Left lung (tissue), 4 donors: ENCODE measurements at regions not wholly inside any gene's neighbourhood (a gene's known extent, or its start where the extent isn't known, plus 50 kb on each side); places are given as distances from the start of the nearest gene placed in this dataset.
A peak's percentile ranks its signal among the peaks of the same experiment; 100 is the strongest.

ENCODE experiments used
- ATAC-seq: fragments of 200-7000 bp; cut with Tn5 transposase; one replicate; pipeline ENCODE4 v1.9.1; 2020; ENCODE audit warnings: moderate library complexity
- DNase-seq, 4 donors: peaks; one replicate each; pipeline ENCODE4 v3.0.0-alpha.2; 2013 to 2020
- H3K27ac ChIP-seq, 2 donors: fragments of 200-600 bp; sonication (generic) in 1 of 2; one replicate each; pipeline versions ENCODE4 v1.5.0 to v1.8.0; 2020 to 2021
- H3K27me3 ChIP-seq, 2 donors: fragments of 200-600 bp; sonication (generic) in 1 of 2; one replicate each; pipeline versions ENCODE4 v1.5.0 to v1.8.0; 2020 to 2021
- H3K36me3 ChIP-seq, 2 donors: fragments of 200-600 bp; sonication (generic) in 1 of 2; one replicate each; pipeline versions ENCODE4 v1.5.0 to v1.8.0; 2020 to 2021
- H3K4me1 ChIP-seq, 2 donors: fragments of 200-600 bp; one replicate each; pipeline ENCODE4 v1.8.0; 2021
- H3K4me3 ChIP-seq, 2 donors: fragments of 200-600 bp; sonication (generic) in 1 of 2; one replicate each; pipeline versions ENCODE4 v1.5.0 to v1.8.0; 2020 to 2021; ENCODE audit warnings: mild to moderate bottlenecking in 1 of 2
- H3K9me3 ChIP-seq, 2 donors: fragments of 200-600 bp; sonication (generic) in 1 of 2; one replicate each; pipeline versions ENCODE4 v1.5.0 to v1.8.0; 2020 to 2021
- intact Hi-C, 2 donors: fragments of 100-400 bp; cut with DNase I; formaldehyde crosslinking; loops; one replicate each; pipeline versions ENCODE4 v1.11.2 to v1.14.2; 2022
- TF ChIP-seq, protein P1 (sequence below), 2 donors: fragments of 200-600 bp; sonication (generic) in 1 of 2; IDR thresholded peaks; one replicate each; pipeline versions ENCODE4 v1.5.0 to v1.8.0; 2021; ENCODE audit warnings: antibody characterized with exemption in 2 of 2
- donor health status: DM: no; HTN: yes; CAD: no.
- donor health status: DM: no; HTN: no; CAD: no.

DNA sequence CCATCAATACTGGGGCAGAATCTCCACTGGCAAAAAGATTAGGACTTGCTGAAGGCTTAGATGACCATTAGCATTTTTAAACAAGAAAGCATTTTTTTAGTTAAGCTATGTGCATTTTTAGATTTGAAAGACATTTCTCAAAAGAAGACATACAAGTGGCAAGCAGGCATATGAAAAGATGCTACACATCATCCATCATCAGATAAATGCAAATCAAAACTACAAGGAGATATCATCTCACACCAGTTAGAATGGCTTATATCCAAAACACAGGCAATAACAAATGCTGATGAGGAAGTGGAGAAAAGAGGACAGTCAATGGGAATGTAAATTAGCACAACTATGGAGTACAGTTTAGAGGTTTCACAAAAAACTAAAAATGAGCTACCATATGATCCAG, 195.6 kb upstream of the TNC start:
- Histone ChIP-seq H3K36me3 (no peaks in the 10 kb centered on the region), H3K27me3 (no peaks in the 10 kb centered on the region), H3K9me3 (peaks cover 0 to 5% of the 10 kb centered on the region in 2 donors), H3K4me1 (no peaks in the 10 kb centered on the region), H3K27ac (no peak overlapping the region), H3K4me3 (no peak overlapping the region)
- intact Hi-C loops = no loop called here
- TF ChIP-seq, protein P1, sequence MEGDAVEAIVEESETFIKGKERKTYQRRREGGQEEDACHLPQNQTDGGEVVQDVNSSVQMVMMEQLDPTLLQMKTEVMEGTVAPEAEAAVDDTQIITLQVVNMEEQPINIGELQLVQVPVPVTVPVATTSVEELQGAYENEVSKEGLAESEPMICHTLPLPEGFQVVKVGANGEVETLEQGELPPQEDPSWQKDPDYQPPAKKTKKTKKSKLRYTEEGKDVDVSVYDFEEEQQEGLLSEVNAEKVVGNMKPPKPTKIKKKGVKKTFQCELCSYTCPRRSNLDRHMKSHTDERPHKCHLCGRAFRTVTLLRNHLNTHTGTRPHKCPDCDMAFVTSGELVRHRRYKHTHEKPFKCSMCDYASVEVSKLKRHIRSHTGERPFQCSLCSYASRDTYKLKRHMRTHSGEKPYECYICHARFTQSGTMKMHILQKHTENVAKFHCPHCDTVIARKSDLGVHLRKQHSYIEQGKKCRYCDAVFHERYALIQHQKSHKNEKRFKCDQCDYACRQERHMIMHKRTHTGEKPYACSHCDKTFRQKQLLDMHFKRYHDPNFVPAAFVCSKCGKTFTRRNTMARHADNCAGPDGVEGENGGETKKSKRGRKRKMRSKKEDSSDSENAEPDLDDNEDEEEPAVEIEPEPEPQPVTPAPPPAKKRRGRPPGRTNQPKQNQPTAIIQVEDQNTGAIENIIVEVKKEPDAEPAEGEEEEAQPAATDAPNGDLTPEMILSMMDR (IDR thresholded peaks at IDR 0.05) = no peak
- ATAC-seq (no peak), DNase-seq (no peak)

DNA sequence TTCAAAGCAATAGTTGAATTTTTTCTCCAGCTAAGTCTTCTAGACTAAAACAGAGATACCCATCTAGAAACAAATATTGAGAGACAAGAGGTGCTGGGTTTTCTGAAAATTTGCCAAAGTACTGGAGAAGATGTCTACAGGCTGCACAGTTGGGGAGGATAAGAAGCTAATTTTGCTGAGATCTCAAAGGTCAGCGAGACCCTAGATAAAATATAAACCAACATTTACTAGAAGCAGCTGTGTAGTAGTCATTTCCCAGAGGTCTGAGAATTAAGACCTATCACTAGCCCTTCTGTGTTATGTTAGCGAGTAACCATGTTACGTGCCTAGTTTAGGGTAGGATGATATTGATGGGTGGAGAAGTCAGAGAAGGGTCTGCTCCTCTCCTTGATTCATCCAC, 208.5 kb upstream of the TNC start:
- ATAC-seq = no peak
- intact Hi-C loops = no loop called here
- H3K4me3 ChIP-seq = no peak overlapping the region

DNA sequence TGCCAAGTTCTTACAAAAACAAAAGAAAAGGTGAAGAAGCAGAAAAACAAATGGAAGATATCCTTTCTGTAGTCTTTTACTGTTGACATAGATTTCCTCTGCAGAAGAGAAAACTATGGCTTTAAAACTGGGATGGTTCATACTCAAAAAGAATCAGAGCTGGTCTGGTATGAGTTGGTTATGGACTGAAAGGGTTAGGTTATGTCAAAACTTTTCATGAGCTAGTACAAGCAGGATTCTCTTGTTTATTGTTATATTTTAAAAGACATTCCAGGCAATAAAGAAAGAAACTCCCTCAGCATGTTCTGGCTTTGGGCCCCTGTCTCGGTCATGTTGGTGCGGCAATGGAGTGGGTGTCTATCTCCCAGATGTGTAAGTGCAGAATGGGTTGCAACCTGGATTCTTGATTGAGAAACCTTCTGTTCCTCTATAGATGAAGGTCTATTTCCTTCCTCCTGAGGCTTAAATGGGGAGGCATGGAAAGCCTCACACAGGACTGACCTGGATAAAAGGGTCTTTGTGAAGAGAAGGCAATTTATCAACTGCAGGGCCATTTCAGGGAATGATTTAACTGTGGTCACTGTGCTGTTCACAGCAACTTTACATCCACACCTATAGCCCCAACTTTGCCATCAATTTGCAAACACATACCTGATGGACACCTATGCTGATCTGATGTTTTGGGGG, 209.6 kb upstream of the TNC start:
- Histone ChIP-seq H3K4me1 (no peaks in the 10 kb centered on the region), H3K27ac (no peak overlapping the region), H3K9me3 (no peaks in the 10 kb centered on the region), H3K36me3 (no peaks in the 10 kb centered on the region), H3K27me3 (no peaks in the 10 kb centered on the region), H3K4me3 (no peak overlapping the region)
- TF ChIP-seq, protein P1 (IDR thresholded peaks at IDR 0.05) = no peak
- DNase-seq = no peak
- intact Hi-C loops = no loop called here
- peak; percentile 19 for ATAC-seq

More for the DNA sequence above, 208.5 kb upstream of the TNC start:
- H3K27me3 ChIP-seq = no peaks in the 10 kb centered on the region
- H3K4me1 ChIP-seq = no peaks in the 10 kb centered on the region
- H3K36me3 ChIP-seq = no peaks in the 10 kb centered on the region
- TF ChIP-seq, protein P1 (IDR thresholded peaks at IDR 0.05) = no peak
- no peak overlapping the region for H3K27ac ChIP-seq
- no peaks in the 10 kb centered on the region for H3K9me3 ChIP-seq
- DNase-seq = no peak

DNA sequence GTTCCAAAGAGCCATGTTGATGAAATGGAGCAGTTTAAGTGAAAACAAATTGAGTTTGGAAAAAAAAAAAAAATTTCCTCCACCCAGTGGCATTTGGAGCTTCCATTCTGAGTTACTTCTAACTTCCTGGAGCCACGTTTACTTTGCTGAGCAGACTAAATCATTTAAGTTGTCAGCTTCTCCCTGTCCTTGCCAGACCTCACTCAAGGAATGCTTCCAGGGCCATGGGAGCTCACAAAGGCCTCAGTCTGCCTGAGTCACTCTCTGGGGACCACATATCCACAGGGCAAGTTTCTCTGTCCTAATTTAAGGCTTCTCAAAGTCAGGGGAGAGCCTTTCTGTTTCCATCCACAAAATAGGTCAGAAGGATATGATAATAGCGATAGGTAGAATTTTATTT, 210.3 kb upstream of the TNC start:
- Histone ChIP-seq H3K4me3 (no peak overlapping the region), H3K36me3 (no peaks in the 10 kb centered on the region), H3K27ac (no peak overlapping the region), H3K4me1 (no peaks in the 10 kb centered on the region), H3K9me3 (peaks cover 0 to 2% of the 10 kb centered on the region in 2 donors), H3K27me3 (no peaks in the 10 kb centered on the region)
- DNase-seq (peak in 2 of 4 donors; percentile 5 to 34), ATAC-seq (peak; percentile 50)
- intact Hi-C loops = no loop called here
- TF ChIP-seq, protein P1 (IDR thresholded peaks at IDR 0.05) = no peak

DNA sequence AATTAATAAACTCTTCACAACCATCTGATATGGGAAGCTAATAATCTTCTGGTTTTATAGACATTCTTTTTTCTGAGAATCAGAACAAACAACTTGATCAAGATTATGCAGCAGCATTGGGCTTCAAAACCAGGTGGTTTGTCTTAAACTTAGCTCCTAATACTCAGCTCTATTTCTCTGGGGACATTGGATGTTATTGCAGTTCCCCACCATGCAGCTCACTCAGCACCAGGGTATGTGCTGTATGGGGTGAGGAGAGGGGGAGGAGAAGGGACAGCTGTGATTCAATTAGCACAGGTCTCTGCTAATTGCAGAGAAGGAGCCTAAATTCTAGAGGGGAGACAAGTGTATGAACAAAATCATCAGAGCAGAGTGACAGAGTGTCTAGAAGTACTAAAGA, 210.7 kb upstream of the TNC start:
- no peak overlapping the region for H3K4me3 ChIP-seq
- no peaks in the 10 kb centered on the region for H3K4me1 ChIP-seq
- ATAC-seq = no peak
- intact Hi-C loops = no loop called here
- peaks cover 0 to 2% of the 10 kb centered on the region in 2 donors for H3K9me3 ChIP-seq
- H3K36me3 ChIP-seq = no peaks in the 10 kb centered on the region
- no peak for DNase-seq
- no peak overlapping the region for H3K27ac ChIP-seq
- H3K27me3 ChIP-seq = no peaks in the 10 kb centered on the region
- TF ChIP-seq, protein P1 (IDR thresholded peaks at IDR 0.05) = no peak
